NCI-H526 (cell line): ENCODE measurements at regions not wholly inside any gene's neighbourhood (a gene's known extent, or its start where the extent isn't known, plus 50 kb on each side); places are given as distances from the start of the nearest gene placed in this dataset.
A peak's percentile ranks its signal among the peaks of the same experiment; 100 is the strongest.

Experiments
- DNase-seq, 2 experiments: peaks; one replicate each; lab custom pipeline; 2025; lab: John Stamatoyannopoulos, UW

DNA sequence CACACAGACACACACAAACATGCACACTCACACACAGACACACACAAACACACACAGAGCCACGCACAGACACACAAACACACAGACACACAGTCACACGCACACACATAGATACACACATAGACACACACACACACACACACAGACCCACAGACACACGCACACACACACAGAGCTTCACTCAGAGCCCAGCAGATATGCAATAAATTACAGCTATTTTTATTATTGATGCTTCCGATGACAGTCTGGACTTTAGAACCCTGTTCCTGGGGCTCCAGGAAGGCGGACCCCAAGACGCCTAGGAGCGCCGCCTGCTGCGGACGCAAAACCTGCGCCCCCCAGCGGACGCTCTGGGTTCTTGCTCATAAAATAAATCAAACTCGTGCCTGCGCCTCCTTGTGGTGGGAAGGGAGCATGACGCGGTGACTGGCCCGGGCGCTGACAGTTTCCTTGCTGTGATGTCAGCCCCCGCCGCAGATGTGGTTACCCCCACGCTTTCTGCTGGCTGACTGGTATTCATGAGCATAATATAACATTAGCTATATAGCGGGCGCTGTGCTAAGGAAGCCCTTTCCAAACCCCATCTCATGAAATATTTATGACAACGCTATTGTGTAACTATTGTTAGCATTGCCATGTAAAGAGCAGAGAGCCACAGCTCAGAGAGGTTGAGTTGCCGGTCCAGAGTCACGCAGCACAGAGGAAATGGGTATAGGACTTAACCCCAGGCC, 64.4 kb upstream of the TM9SF2 start:
- DNase-seq, result peak; percentile 56 to 94

DNA sequence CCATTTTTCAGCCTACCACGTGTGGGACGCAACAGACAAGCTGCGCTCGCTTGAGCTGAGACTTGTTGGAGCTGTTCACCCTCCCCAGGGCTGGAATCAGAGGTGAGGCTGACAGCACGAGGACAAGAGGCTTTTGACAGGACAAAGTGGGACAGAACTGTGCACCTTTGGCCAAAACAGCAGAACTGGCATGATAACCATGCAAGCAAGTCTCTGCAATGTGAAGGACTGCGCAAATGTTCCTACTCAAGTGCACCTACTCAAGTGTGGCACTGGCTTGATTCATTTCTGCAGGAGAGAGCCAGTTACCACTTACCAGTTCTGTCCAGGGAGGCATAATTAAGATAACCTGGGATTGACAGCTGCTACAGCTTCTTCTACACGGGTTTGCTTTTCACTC, 62.2 kb upstream of the TM9SF2 start:
- no peak for DNase-seq

GRCh38 chr13:99439850-99440604, 61.2 kb upstream of the TM9SF2 start:
- no peak for DNase-seq

GRCh38 chr13:99442273-99442895, 58.9 kb upstream of the TM9SF2 start:
- DNase-seq, result peak in 1 of 2 experiments; percentile 82

- peak; percentile 31 to 35 for DNase-seq
Measured at GRCh38 chr13:99446242-99446641, 55.0 kb upstream of the TM9SF2 start.

- no peak for DNase-seq
Measured at GRCh38 chr13:99448546-99448945, 52.7 kb upstream of the TM9SF2 start.

DNA sequence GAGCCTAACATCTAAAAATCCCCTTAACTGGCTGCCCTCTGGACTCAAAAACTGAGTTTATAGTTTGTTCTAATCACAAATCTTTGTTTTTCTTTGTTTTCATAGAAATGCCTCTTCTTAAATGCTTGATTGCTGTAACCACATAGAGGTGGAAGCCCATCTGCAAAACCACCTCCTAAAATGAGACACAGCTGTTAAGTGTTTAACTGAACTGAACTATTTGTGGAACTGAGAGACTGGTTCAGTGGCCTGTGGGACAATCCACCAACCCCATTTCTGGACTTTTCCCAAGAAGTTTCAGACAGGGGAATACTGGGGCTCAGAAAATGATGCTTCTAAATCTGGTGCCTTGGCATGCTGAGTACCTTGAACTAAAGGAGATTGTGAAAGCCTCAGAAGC, 50.9 kb upstream of the TM9SF2 start:
- no peak for DNase-seq
